Suprapubic skin (tissue), 4 donors: ENCODE measurements at regions not wholly inside any gene's neighbourhood (a gene's known extent, or its start where the extent isn't known, plus 50 kb on each side); places are given as distances from the start of the nearest gene placed in this dataset.

Experiments
- CTCF ChIP-seq, 2 donors: fragments of 200-600 bp in 1 of 2; fragments of 450-650 bp in 1 of 2; sonication (generic) in 1 of 2; IDR thresholded peaks; one replicate each; pipeline ENCODE4 v1.5.1; 2016 to 2019; ENCODE audit warnings: antibody characterized with exemption in 2 of 2, mild to moderate bottlenecking in 1 of 2, moderate library complexity in 1 of 2
- POLR2A ChIP-seq, 2 donors: fragments of 450-650 bp; IDR thresholded peaks; one replicate each; pipeline ENCODE4 v1.6.1; 2017; ENCODE audit warnings: antibody characterized with exemption in 2 of 2, mild to moderate bottlenecking in 2 of 2, moderate library complexity in 2 of 2
- POLR2AphosphoS5 ChIP-seq, 3 donors: sonication (generic); formaldehyde crosslinking; IDR thresholded peaks; one replicate each; pipeline ENCODE4 v1.6.1; 2017; ENCODE audit warnings: antibody characterized with exemption in 3 of 3

- no peak for TF ChIP-seq CTCF (IDR thresholded peaks at IDR 0.05)
- no peak for TF ChIP-seq POLR2AphosphoS5 (IDR thresholded peaks at IDR 0.05)
- TF ChIP-seq POLR2A (IDR thresholded peaks at IDR 0.05) = no peak
Measured at GRCh38 chr11:98589967-98590366, 430.8 kb upstream of the CNTN5 start.
